ENCODE measurements at regions not wholly inside any gene's neighbourhood (a gene's known extent, or its start where the extent isn't known, plus 50 kb on each side); places are given as distances from the start of the nearest gene placed in this dataset.

GRCh38 chr6:155717374-155717773 is 261.7 kb upstream of the NOX3 start:
- DNase-seq (ENCODE audit: extremely low read depth, low read depth): no peak
- H3K4me3 ChIP-seq (replicated peaks; ENCODE audit: low read depth, low read length): no peak overlapping the region
- TF ChIP-seq CTCF (IDR thresholded peaks at IDR 0.05; ENCODE audit: low read depth, low read length, missing control alignments): no peak

DNA sequence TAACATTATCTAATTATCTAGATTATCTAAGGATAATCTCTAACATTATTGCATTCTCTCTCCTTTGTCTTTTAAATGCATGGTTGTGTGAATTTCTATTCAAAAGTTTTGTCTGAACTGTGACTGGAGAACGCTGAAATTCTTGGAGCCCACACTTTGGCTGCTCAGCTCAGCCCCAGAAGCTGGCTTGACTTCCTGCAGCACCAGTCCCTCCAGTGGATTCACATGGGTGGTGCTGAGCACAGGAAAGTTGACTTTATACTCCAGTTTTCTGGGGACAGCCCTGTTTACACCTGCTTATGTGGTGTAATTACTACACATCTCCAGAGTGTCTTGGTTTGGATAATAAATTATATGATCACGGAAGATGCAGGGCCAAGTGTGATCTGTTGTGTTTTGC is 255.1 kb upstream of the NOX3 start:
- TF ChIP-seq CTCF (IDR thresholded peaks at IDR 0.05; ENCODE audit: low read depth, low read length, missing control alignments): no peak
- no peak for DNase-seq (ENCODE audit: extremely low read depth, low read depth)
- no peak overlapping the region for H3K4me3 ChIP-seq (replicated peaks; ENCODE audit: low read depth, low read length)

DNA sequence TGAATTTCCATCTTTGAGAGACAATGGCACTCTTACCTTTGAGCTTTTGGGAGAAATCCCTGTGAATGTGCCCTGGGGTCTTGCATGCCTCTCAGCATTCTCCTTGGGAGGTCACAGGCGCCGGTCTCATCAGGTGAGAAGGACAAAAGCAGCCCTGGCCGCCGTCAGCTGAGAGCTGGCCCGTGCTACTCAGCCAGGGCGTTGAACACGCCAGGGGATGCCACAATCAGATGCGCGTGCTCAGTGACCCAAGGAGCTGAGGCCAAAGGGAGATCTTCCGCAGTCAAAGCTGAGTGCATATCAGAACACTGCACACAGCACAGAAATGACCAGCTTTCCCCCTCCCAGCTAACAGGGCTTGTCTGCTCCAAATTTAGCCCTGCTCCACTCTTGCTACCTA is 253.6 kb upstream of the NOX3 start:
- TF ChIP-seq CTCF (IDR thresholded peaks at IDR 0.05; ENCODE audit: low read depth, low read length, missing control alignments): no peak
- H3K4me3 ChIP-seq (replicated peaks; ENCODE audit: low read depth, low read length): no peak overlapping the region
- no peak for DNase-seq (ENCODE audit: extremely low read depth, low read depth)

DNA sequence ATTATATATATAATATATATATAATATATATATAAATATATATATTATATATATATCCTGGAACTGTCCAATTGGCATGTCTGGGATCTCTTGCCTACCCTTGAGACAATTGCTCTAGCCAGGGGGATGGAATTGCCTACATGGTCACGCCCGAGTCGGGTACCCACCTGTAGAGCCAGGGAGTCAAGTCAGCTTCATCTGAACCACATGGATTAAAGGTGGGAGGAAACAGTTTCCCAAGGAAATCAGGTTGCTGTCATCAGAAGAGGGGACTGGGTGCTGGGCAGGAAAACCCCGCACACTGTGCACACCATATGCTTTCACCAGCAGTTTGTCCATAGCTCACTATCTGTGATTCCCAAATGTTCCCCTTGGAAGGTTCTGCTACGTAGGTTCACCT is 252.5 kb upstream of the NOX3 start:
- DNase-seq (ENCODE audit: extremely low read depth, low read depth): no peak
- no peak for TF ChIP-seq CTCF (IDR thresholded peaks at IDR 0.05; ENCODE audit: low read depth, low read length, missing control alignments)
- no peak overlapping the region for H3K4me3 ChIP-seq (replicated peaks; ENCODE audit: low read depth, low read length)

GRCh38 chr6:155706806-155707205 is 251.2 kb upstream of the NOX3 start:
- DNase-seq (ENCODE audit: extremely low read depth, low read depth): no peak
- TF ChIP-seq CTCF (IDR thresholded peaks at IDR 0.05; ENCODE audit: low read depth, low read length, missing control alignments): no peak
- no peak overlapping the region for H3K4me3 ChIP-seq (replicated peaks; ENCODE audit: low read depth, low read length)

DNA sequence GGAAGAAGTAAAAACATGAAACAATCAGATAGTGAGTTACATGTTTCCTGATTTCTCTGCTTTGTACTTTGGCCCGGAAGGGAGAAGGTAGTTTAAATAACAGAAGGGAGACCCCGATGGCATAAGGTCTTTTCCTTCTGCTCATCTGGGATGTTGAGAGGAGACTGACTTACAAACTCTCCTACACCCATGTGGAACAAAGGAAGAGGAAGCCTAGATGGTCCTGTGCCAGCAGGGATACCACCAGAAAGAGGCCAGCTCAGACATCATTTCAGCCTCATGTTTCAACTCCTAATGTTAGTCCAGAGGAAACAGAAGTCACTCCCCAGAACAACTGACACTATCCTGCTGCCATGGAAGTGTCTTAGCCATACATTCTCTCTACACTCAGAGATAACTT is 250.7 kb upstream of the NOX3 start:
- DNase-seq (ENCODE audit: extremely low read depth, low read depth): no peak
- H3K4me3 ChIP-seq (replicated peaks; ENCODE audit: low read depth, low read length): no peak overlapping the region
- TF ChIP-seq CTCF (IDR thresholded peaks at IDR 0.05; ENCODE audit: low read depth, low read length, missing control alignments): no peak

DNA sequence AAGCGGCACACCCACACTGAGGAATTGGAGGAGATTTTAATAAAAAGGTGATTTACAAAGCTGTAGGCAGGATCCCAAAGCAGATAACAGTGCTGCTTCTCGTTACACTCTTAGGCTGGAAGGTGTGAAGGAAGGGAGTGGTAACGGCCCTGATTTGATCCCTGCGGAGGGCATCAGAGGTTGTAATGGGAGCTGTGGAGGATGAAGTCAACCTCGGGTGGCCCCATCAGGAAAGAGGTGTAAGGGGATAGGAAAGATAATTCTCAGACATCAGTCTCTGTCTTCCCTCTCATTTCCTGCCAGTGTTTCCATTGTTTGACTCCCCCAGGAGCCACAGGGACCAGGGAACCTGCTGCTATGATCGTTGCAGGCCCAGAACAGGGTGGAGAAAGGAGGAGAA is 245.7 kb upstream of the NOX3 start:
- no peak for TF ChIP-seq CTCF (IDR thresholded peaks at IDR 0.05; ENCODE audit: low read depth, low read length, missing control alignments)
- no peak for DNase-seq (ENCODE audit: extremely low read depth, low read depth)
- H3K4me3 ChIP-seq (replicated peaks; ENCODE audit: low read depth, low read length): no peak overlapping the region
